ENCODE measurements at regions not wholly inside any gene's neighbourhood (a gene's known extent, or its start where the extent isn't known, plus 50 kb on each side); places are given as distances from the start of the nearest gene placed in this dataset.

DNA sequence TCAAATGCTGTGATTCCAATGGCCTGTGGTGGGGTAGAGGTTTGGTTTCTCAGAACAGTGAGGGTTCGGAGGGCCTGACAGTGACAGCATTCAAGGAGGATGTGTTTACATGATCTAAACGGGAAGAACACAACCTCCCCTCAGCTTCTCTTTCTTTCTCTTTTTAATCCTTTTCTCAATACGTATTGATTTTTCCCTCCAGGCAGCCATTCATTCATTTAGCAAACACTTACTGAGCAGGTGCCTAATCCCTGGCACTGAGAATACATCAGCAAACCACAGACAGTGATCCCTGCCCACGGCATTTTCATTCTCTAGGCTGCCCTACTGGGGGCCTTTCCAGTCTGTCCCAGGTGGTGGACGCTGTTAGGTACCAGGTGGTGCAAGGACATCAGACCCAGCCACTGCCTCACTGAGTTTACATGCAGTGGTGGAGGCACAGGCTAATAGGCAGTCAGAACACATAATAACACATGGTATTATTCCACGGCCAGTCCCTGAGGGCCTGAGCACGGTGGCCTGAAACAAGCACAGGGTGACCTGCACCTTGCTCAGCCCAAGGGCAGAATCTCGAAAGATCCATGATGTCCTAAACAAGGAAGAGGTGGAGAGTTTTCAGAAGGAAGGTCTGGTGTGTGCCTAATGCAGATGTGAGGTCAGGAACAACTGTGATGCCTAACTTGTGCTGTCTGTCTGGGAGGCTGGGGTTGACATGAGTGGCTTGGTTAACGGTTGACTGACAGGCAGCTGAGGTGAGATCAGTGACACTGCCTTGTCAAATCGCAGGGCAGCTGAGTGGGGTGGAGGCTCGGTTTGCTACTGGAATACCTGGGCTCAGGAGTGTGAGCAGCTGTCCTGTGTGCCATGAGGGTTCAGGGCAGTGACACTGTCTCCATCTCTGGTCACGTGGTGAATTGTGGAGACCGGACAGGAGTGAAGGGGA, 785.5 kb upstream of the HS6ST1 start:
- CTCF ChIA-PET, result no interaction called here
- H3K36me3 Mint-ChIP-seq (ENCODE audit: insufficient read depth, unreplicated experiment), result no peaks in the 10 kb centered on the region
- POLR2A ChIA-PET, result no interaction called here

GRCh38 chr2:129112181-129112580, 793.5 kb upstream of the HS6ST1 start:
- ChIA-PET POLR2A (no interaction called here), CTCF (no interaction called here)
- no peak for TF ChIP-seq CTCF (IDR thresholded peaks at IDR 0.05; ENCODE audit: insufficient read depth in 1 of 2, low read depth in 1 of 2, low read length in 1 of 2, severe bottlenecking in 1 of 2, unreplicated experiment in 1 of 2)
- Histone ChIP-seq H3K4me1 (no peaks in the 10 kb centered on the region), H3K36me3 (ENCODE audit: control insufficient read depth, insufficient read depth, low read length) (no peaks in the 10 kb centered on the region), H3K4me3 (ENCODE audit: low read depth, low read length) (no peak overlapping the region), H3K27me3 (replicated peaks; ENCODE audit: control insufficient read depth, insufficient read depth, low read length) (no peaks in the 10 kb centered on the region), H3K9me3 (no peaks in the 10 kb centered on the region)
- intact Hi-C loops (cut with micrococcal nuclease; ENCODE audit: unreplicated experiment), result no loop called here
- DNase-seq, result no peak
- Mint-ChIP-seq H3K27ac (ENCODE audit: unreplicated experiment) (no peak overlapping the region), H3K9me3 (ENCODE audit: unreplicated experiment) (no peaks in the 10 kb centered on the region), H3K27me3 (ENCODE audit: insufficient read depth, unreplicated experiment) (no peaks in the 10 kb centered on the region), H3K4me1 (ENCODE audit: low read depth, unreplicated experiment) (no peaks in the 10 kb centered on the region), H3K4me3 (ENCODE audit: unreplicated experiment) (no peak overlapping the region), H3K36me3 (ENCODE audit: insufficient read depth, unreplicated experiment) (no peaks in the 10 kb centered on the region)
- no TSS peak for BruUV-seq (replicated peaks)

More for the DNA sequence above, 785.5 kb upstream of the HS6ST1 start:
- H3K27me3 Mint-ChIP-seq (ENCODE audit: insufficient read depth, unreplicated experiment), result peaks cover 10% of the 10 kb centered on the region
- Histone ChIP-seq H3K36me3 (ENCODE audit: control insufficient read depth, insufficient read depth, low read length) (no peaks in the 10 kb centered on the region), H3K9me3 (no peaks in the 10 kb centered on the region), H3K27me3 (replicated peaks; ENCODE audit: control insufficient read depth, insufficient read depth, low read length) (no peaks in the 10 kb centered on the region), H3K4me3 (ENCODE audit: low read depth, low read length) (no peak overlapping the region), H3K4me1 (no peaks in the 10 kb centered on the region)
- TF ChIP-seq CTCF (IDR thresholded peaks at IDR 0.05; ENCODE audit: insufficient read depth in 1 of 2, low read depth in 1 of 2, low read length in 1 of 2, severe bottlenecking in 1 of 2, unreplicated experiment in 1 of 2), result no peak
- H3K4me3 Mint-ChIP-seq (ENCODE audit: unreplicated experiment), result no peak overlapping the region
- H3K9me3 Mint-ChIP-seq (ENCODE audit: unreplicated experiment), result no peaks in the 10 kb centered on the region
- intact Hi-C loops (cut with micrococcal nuclease; ENCODE audit: unreplicated experiment), result no loop called here
- H3K27ac Mint-ChIP-seq (ENCODE audit: unreplicated experiment), result no peak overlapping the region
- no peaks in the 10 kb centered on the region for H3K4me1 Mint-ChIP-seq (ENCODE audit: low read depth, unreplicated experiment)
- DNase-seq, result no peak
- BruUV-seq (replicated peaks), result no TSS peak

DNA sequence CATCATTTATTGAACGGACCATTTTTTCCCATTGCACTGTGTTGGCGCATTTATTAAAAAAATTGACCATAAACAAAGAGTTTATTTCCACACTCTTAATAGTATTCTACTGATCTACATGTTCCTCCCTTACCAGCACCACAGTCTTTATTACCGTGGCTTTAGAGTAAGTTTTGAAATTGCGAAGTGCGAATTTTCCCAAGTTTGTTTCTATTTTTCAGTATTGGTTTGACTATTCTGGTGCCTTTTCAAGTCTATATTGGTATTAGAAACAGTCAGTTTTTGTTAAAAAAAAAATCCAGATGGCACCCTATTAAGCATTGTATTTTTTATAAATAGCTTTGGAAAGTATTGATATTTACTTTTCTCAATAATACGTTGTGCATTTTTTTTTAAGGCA, 795.1 kb upstream of the HS6ST1 start:
- ChIA-PET POLR2A (no interaction called here), CTCF (no interaction called here)
- no peak for DNase-seq
- no peaks in the 10 kb centered on the region for H3K9me3 ChIP-seq
- H3K4me3 Mint-ChIP-seq (ENCODE audit: unreplicated experiment), result no peak overlapping the region
- H3K4me1 Mint-ChIP-seq (ENCODE audit: low read depth, unreplicated experiment), result no peaks in the 10 kb centered on the region
- H3K9me3 Mint-ChIP-seq (ENCODE audit: unreplicated experiment), result no peaks in the 10 kb centered on the region
- H3K4me1 ChIP-seq, result no peaks in the 10 kb centered on the region
- H3K4me3 ChIP-seq (ENCODE audit: low read depth, low read length), result no peak overlapping the region
- H3K36me3 ChIP-seq (ENCODE audit: control insufficient read depth, insufficient read depth, low read length), result no peaks in the 10 kb centered on the region; the same call in 1 of the 2 replicates
- no peaks in the 10 kb centered on the region for H3K36me3 Mint-ChIP-seq (ENCODE audit: insufficient read depth, unreplicated experiment)
- intact Hi-C loops (cut with micrococcal nuclease; ENCODE audit: unreplicated experiment), result no loop called here
- no TSS peak for BruUV-seq (replicated peaks)
- H3K27me3 Mint-ChIP-seq (ENCODE audit: insufficient read depth, unreplicated experiment), result no peaks in the 10 kb centered on the region
- no peaks in the 10 kb centered on the region for H3K27me3 ChIP-seq (replicated peaks; ENCODE audit: control insufficient read depth, insufficient read depth, low read length)
- TF ChIP-seq CTCF (IDR thresholded peaks at IDR 0.05; ENCODE audit: insufficient read depth in 1 of 2, low read depth in 1 of 2, low read length in 1 of 2, severe bottlenecking in 1 of 2, unreplicated experiment in 1 of 2), result no peak
- no peak overlapping the region for H3K27ac Mint-ChIP-seq (ENCODE audit: unreplicated experiment)

Data from Caco-2 (cell line).